GM19468 (cell line): ENCODE measurements at regions not wholly inside any gene's neighbourhood (a gene's known extent, or its start where the extent isn't known, plus 50 kb on each side); places are given as distances from the start of the nearest gene placed in this dataset.

Experiments
- ATAC-seq: cut with Tn5 transposase; IDR thresholded peaks from one replicate; pipeline ENCODE4 v1.9.1; 2021; ENCODE audit warnings: mild to moderate bottlenecking, moderate library complexity, moderate number of reproducible peaks; ENCODE audit not compliant: unreplicated experiment; ENCODE audit errors: extremely low read depth

DNA sequence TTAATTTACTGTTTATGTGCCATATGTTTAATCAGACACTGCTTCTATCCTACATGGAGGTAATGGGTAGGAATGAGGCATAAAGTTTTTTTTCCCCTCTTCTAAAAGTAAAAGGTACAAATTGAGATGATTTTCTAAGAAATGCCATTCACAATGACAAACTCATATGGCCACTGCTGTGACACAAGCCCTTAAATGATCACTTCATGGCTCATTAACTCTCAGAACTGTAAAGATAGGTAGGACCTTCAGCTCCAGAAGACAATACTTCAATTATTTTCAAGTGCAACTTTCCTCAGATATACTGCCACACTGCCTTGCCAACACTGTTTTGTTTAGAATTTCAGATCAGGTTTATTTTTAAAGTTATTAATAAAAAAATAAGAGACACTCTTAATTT, 362.9 kb upstream of the ZNF608 start:
- ATAC-seq, result no peak

DNA sequence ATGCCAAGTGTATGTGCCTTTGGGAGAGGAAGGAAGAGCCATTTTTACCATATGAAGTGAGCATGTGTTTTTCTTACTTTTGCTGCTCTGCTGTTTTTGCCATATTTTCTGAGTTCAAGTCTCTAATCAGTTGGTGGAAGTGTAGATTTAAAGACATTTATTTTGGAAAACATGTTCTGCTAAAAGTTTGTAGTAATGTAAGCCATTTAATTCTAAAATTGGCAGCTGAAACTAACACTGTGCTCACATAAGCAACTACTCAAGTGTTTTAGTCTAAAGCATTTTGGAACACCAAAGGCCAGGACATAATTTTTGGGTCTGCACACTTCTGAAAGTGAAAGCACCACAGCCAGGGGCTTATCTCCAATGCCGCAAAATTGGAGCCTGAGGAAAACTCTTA, 363.4 kb upstream of the ZNF608 start:
- ATAC-seq, result no peak

- no peak for ATAC-seq
These were observed 365.8 kb upstream of the ZNF608 start for GRCh38 chr5:125112196-125112595.

DNA sequence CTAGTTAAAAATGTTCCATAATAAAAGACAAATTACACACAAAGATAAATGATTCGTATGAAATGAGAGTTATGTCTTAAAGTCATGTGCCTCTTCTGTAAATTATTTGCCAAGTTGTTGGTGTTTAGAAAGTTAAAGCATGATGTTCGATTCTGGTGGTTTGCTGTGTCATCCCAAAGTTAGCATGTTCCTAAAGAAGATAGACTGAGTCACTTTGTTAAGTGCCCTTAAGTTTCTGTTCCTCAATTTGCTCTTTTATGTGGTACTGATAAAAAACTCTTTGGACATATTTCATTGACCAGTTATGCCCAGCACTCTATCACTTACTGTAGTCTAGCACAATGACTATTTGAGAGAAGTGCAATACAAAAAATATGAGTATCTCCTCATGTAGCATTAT, 366.9 kb upstream of the ZNF608 start:
- peak; percentile 30 for ATAC-seq

DNA sequence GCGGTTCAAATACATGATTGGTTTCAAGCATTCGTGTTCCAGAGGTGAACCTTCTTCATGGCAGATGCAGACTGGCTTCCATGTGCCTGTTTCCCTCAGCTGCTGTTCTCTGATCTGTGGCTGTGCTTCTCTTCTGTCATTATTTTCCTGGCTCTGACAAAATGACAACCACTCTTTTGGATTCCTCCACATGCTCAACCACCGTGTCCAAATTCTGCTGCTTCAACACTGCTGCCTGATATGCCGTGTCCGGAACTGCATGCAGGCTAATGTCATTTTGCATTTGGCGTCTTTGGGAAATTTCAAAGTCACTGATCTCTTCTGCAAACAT, 368.7 kb upstream of the ZNF608 start:
- ATAC-seq, result no peak

GRCh38 chr5:125117566-125117965, 371.1 kb upstream of the ZNF608 start:
- no peak for ATAC-seq

GRCh38 chr5:125120012-125120411, 373.6 kb upstream of the ZNF608 start:
- ATAC-seq, result no peak

DNA sequence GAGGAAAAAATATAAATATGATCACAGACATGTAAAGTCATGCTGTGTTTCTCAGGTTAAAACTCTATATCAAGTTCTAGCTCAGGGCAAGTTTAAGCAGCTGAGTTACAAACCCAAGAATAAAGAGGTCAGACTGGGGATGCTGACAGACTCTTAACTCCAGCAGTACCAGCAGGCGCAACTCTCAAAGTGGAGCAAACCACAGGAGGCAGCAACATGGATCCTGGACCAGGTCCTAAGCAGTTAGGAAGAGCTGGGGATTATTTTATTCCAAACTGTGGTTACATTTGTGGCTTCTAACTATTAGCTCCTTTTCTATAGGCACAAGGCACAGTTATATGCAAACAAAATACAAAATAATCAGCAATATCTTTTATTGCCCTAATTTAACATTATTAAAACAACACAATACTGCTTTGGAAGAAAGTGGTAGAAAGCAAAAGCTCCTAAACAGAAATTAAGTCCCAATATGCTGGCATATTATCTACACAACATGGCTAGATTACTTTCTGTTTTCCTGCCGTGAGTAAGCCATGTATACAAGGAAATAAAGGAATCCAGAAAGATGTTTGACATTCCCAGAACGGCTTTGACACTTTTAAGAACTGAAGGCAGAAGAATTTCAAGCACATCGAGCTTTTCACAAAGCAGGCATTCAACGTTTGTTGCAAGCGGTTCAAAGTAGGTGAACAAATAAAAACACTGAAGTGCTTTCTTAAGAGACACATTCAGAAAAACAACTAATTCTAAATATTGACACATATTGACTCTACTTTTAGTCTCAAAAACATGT, 378.8 kb upstream of the ZNF608 start:
- no peak for ATAC-seq

GRCh38 chr5:125126050-125126449, 379.6 kb upstream of the ZNF608 start:
- no peak for ATAC-seq

GRCh38 chr5:125129151-125129806, 382.8 kb upstream of the ZNF608 start:
- ATAC-seq, result no peak

- ATAC-seq, result no peak
These were observed 384.2 kb upstream of the ZNF608 start for GRCh38 chr5:125130591-125130990.

- no peak for ATAC-seq
These were observed 388.0 kb upstream of the ZNF608 start for GRCh38 chr5:125134216-125135081.

GRCh38 chr5:125137535-125137934, 391.1 kb upstream of the ZNF608 start:
- ATAC-seq, result no peak

DNA sequence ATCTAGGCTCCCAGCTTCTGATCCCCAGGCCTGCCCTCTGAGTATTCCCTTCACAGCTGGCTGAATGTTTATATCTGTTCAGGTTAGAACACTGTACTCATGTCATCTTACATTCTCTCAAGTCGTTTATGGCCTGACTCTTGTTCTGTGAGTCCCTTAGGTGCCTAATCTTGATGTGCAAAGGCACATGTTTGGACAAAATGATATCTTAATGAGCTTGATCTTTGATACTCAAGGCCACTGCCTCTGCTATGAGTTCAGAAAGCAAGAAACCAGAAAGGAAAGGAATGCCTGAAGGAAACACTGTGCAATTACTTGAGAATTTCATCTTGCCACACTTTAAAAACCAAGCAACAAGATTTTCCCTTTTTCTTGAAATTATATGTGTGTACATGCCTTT, 391.8 kb upstream of the ZNF608 start:
- no peak for ATAC-seq

DNA sequence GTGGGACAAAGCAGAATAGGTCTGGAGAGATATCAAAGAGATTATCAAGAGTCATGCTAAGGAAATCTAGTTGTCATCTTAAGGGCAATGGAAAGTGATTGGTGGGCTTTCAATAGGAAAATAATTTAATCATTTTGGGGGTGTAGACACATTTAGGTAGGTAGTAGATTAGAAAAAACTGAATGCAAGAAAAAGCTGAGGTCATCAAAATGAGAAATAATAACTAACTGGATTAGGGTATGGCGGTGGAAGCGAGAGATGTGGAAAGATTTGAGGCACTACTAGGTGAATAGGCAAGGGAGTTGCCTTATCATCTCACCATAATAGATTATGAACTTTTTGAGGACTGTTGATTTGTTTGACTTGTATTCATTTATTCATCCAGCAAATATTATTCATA, 393.2 kb upstream of the ZNF608 start:
- no peak for ATAC-seq

- no peak for ATAC-seq
These were observed 393.8 kb upstream of the ZNF608 start for GRCh38 chr5:125140220-125140619.

GRCh38 chr5:125140855-125141254, 394.4 kb upstream of the ZNF608 start:
- ATAC-seq, result no peak

GRCh38 chr5:125142458-125142857, 396.0 kb upstream of the ZNF608 start:
- no peak for ATAC-seq

DNA sequence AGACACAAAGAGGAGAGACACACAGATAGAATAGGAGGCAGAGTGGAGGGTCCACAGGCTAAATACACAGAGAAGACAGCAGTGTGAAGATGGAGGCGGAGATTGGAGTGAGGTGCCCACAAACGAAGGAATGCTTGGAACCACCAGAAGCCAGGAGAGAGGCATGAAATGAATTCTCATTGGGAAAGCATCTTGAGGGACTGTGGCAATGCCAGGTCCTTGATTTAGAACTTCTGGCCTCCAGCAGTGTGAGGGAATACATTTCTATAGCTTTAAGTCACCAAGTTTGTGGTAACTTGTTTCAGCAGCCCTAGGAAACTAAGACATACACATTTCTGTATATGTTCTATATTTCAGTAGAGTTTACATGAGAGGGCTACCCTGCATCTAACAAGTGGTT, 396.6 kb upstream of the ZNF608 start:
- ATAC-seq, result no peak

DNA sequence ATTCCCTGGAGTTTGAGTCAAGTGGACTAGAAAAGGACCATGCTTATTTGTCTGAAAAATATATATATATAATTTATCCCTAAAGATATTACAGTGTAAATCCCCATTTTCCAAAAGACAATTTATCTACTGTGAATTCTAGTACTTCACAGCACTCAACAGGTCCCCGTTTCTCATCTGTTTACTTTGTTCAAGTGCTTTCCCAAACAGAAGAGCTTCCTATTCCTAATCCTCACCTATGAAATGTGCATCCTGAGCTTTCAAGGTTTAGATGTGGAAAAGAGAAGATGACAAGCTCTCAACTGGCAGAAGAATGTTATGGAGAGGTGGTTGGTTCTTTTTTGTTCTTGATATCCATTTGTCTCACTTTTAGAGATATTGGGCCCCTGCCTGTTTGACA, 401.6 kb upstream of the ZNF608 start:
- no peak for ATAC-seq

DNA sequence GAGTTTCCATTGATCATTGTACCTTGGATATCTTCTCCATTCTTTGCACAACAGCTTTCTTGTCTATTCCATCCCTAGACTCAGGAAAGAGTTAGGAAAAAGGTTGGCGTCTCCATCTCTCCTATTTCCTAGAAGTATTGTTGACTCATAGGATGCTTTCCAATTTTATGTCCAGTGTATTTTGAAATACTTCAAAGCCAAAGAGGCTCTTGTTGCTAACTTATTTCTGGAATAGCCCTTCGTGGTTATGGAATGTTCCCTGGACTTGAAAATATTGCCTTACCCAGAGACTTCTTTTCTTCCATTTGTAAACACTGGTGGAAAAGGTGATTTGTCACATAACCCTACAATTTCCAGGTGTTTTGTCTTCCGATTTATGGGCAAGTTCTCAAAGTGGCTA, 402.3 kb upstream of the ZNF608 start:
- no peak for ATAC-seq
